T-helper 17 cell (primary cell): ENCODE measurements at regions not wholly inside any gene's neighbourhood (a gene's known extent, or its start where the extent isn't known, plus 50 kb on each side); places are given as distances from the start of the nearest gene placed in this dataset.

Experiments
- ATAC-seq: fragments of 150-1000 bp; cut with Tn5 transposase; 2 replicates; pipeline ENCODE4 v1.10.0; 2021; ENCODE audit warnings: mild to moderate bottlenecking, moderate library complexity
- DNase-seq, 3 donors: peaks; one replicate each; pipeline versions ENCODE4 v3.0.0 to v3.0.0-alpha.2; 2020 to 2021
- H3K9me3 ChIP-seq: one replicate; pipeline ENCODE4 v1.7.0; 2013; ENCODE audit warnings: low read length, mild to moderate bottlenecking; ENCODE audit not compliant: control insufficient read depth, poor library complexity, severe bottlenecking
- H3K27ac Mint-ChIP-seq: one replicate; pipeline ENCODE4 v1.8.0; 2022; ENCODE audit warnings: mild to moderate bottlenecking, moderate library complexity, mixed read lengths
- H3K27me3 Mint-ChIP-seq: one replicate; pipeline ENCODE4 v1.8.0; 2022; ENCODE audit warnings: mixed read lengths
- H3K36me3 Mint-ChIP-seq: one replicate; pipeline ENCODE4 v1.8.0; 2022; ENCODE audit warnings: low read depth, mixed read lengths
- H3K4me1 Mint-ChIP-seq: one replicate; pipeline ENCODE4 v1.8.0; 2022; ENCODE audit warnings: mild to moderate bottlenecking, mixed read lengths
- H3K4me3 Mint-ChIP-seq: one replicate; pipeline ENCODE4 v1.8.0; 2022; ENCODE audit warnings: mild to moderate bottlenecking, moderate library complexity, mixed read lengths

DNA sequence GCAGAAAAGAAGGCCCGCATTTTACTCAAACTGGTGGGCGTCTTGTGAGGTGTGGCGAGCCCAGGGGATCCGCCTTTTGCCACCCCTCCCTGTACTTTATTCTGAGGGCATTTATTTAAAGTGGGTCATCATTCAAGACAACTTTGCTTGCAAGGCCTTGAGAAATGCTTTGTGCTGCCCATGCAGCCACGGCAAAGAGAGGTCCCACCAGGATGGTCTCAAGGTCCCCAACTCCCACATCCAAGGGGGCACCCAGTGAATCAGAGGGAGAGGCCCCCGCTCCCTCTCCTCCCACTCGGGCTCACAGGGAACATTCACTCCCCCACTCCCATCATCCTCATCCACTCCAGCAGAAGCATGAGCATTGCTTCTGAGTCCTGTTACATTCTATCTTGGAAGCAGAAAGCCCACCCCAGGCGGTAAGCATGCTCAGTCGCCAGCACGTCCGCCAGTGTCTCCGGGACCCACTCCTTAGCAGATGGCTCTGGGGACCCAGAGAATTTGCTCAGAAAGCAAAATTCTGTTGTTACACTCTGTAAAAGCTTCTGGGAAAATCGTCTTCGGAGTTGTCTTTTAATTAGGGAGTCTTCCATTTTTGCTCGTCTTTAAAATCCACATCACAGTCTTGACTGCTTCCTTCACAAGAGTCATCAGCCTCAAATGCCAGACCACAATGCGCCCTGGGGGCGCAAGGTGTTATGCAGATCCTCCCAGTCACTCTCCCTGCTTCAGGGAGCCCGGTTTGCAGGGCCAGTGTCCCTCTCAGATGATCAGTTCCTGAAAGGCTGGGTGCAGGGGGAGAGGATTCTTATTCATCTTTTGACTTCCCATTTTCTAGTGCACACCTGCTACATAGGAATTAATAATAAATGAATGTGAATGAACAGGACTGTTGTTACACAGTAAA, 99.4 kb upstream of the NCK2 start:
- Mint-ChIP-seq H3K27ac (no peak overlapping the region), H3K27me3 (peaks cover 21% of the 10 kb centered on the region), H3K36me3 (peaks cover 3% of the 10 kb centered on the region)

DNA sequence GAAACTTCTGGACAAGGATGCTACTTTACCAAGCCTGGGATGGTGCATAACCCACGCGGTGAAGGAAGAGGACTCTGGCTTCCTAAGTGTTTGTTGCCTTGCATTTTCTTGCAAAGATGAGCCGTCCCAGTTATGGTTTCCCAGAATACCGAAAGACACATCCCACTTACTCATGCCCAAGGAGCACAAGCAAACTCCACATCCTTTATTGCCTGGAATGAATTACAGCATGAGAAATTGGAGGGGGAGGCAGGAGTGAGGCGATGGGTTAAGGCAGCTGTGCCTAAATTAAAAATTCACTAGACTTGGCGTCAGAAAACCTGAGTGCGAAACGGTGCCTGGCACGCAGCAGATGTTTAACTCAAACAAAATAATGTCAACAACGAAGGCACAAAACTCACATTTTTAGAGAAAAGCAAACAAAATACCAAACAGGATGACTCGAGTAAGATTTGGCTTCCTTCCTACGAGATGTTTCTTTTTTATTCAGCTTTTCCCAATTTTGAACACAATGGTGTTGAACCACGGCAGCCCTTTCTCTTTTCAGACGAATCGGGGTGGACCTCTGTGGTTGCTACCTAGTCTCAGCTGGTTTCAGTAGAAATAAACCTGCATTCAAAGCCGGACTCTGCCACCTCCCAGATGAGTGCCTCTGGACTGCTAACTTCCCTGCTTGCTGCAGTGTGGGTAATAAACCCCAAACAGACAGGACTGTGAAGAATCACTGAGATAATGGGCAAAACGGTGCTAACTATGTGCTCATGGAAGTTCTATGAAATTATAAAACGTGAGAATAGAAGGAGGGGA, 100.3 kb upstream of the NCK2 start:
- Mint-ChIP-seq H3K27me3 (peaks cover 21% of the 10 kb centered on the region), H3K4me1 (no peaks in the 10 kb centered on the region), H3K27ac (no peak overlapping the region), H3K36me3 (peaks cover 3% of the 10 kb centered on the region), H3K4me3 (no peak overlapping the region)
- DNase-seq (no peak), ATAC-seq (no peak)
- H3K9me3 ChIP-seq, result no peaks in the 10 kb centered on the region

More for the DNA sequence above, 99.4 kb upstream of the NCK2 start:
- no peaks in the 10 kb centered on the region for H3K4me1 Mint-ChIP-seq
- no peaks in the 10 kb centered on the region for H3K9me3 ChIP-seq
- H3K4me3 Mint-ChIP-seq, result no peak overlapping the region
- DNase-seq (no peak), ATAC-seq (no peak)

- Mint-ChIP-seq H3K27me3 (peaks cover 21% of the 10 kb centered on the region), H3K4me1 (no peaks in the 10 kb centered on the region), H3K36me3 (peaks cover 3% of the 10 kb centered on the region), H3K4me3 (no peak overlapping the region), H3K27ac (no peak overlapping the region)
- ATAC-seq (no peak), DNase-seq (no peak)
- H3K9me3 ChIP-seq, result no peaks in the 10 kb centered on the region
Observed at GRCh38 chr2:105643405-105644173, 101.1 kb upstream of the NCK2 start.

DNA sequence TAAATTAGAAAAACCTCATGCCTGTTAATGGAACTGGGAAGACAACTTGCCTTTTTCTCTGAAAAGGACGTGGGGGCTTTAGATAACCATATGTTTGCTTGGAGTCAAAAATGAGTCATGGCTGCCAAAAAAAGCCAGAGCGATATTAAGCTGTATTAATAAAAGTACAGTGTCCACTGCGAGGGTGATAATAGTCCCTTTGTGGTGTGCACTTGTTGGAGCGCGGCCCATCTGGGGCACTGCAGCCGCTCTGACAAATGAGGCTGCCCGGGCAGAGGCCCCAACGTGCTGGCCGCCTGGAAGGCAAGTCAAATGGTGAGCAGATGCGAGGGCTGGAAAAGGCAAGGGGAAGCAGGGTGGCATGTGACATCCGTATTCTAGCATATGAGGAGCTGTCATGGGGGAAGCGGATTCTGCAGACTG, 103.3 kb upstream of the NCK2 start:
- H3K4me3 Mint-ChIP-seq, result no peak overlapping the region
- ATAC-seq (no peak), DNase-seq (no peak)
- H3K36me3 Mint-ChIP-seq, result peaks cover 3% of the 10 kb centered on the region
- no peaks in the 10 kb centered on the region for H3K9me3 ChIP-seq
- H3K27me3 Mint-ChIP-seq, result peaks cover 15% of the 10 kb centered on the region
- no peak overlapping the region for H3K27ac Mint-ChIP-seq
- no peaks in the 10 kb centered on the region for H3K4me1 Mint-ChIP-seq

GRCh38 chr2:105640246-105640645, 104.5 kb upstream of the NCK2 start:
- H3K9me3 ChIP-seq, result no peaks in the 10 kb centered on the region
- Mint-ChIP-seq H3K4me3 (no peak overlapping the region), H3K36me3 (peaks cover 3% of the 10 kb centered on the region), H3K27me3 (peaks cover 9% of the 10 kb centered on the region), H3K27ac (no peak overlapping the region), H3K4me1 (no peaks in the 10 kb centered on the region)
- ATAC-seq, result no peak
- DNase-seq, result no peak

- Mint-ChIP-seq H3K4me1 (no peaks in the 10 kb centered on the region), H3K27ac (no peak overlapping the region), H3K4me3 (no peak overlapping the region), H3K36me3 (peaks cover 4% of the 10 kb centered on the region), H3K27me3 (peaks cover 10% of the 10 kb centered on the region)
- DNase-seq (no peak), ATAC-seq (no peak)
- no peaks in the 10 kb centered on the region for H3K9me3 ChIP-seq
Observed at GRCh38 chr2:105636109-105636740, 108.5 kb upstream of the NCK2 start.

DNA sequence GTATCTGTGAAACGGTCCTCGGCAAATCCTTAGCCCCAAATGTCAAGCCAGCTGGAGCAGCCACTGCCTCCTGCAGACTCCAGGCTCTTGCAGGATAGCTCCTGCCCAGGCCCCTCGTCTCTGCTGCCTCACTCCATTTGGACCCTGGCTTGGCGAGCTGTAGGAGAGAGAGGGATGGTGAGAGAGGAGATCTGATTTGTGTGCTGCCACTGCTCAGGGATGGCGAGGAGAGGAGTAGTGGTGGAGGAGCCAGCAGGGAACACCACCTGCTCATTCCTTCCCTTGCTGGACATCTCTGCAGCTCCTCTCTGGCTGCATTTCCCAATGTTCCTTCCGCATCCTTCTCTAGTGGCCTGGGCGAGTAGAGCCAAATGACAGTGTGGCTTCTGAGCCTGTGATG, 109.1 kb upstream of the NCK2 start:
- Mint-ChIP-seq H3K4me1 (no peaks in the 10 kb centered on the region), H3K4me3 (no peak overlapping the region), H3K27me3 (peaks cover 10% of the 10 kb centered on the region), H3K36me3 (peaks cover 4% of the 10 kb centered on the region), H3K27ac (no peak overlapping the region)
- no peaks in the 10 kb centered on the region for H3K9me3 ChIP-seq
- DNase-seq (no peak), ATAC-seq (no peak)

GRCh38 chr2:105634198-105634597, 110.5 kb upstream of the NCK2 start:
- peaks cover 10% of the 10 kb centered on the region for H3K27me3 Mint-ChIP-seq
- H3K4me3 Mint-ChIP-seq, result no peak overlapping the region
- no peak overlapping the region for H3K27ac Mint-ChIP-seq
- peaks cover 2% of the 10 kb centered on the region for H3K36me3 Mint-ChIP-seq
- ATAC-seq (no peak), DNase-seq (no peak)
- H3K4me1 Mint-ChIP-seq, result no peaks in the 10 kb centered on the region
- no peaks in the 10 kb centered on the region for H3K9me3 ChIP-seq

DNA sequence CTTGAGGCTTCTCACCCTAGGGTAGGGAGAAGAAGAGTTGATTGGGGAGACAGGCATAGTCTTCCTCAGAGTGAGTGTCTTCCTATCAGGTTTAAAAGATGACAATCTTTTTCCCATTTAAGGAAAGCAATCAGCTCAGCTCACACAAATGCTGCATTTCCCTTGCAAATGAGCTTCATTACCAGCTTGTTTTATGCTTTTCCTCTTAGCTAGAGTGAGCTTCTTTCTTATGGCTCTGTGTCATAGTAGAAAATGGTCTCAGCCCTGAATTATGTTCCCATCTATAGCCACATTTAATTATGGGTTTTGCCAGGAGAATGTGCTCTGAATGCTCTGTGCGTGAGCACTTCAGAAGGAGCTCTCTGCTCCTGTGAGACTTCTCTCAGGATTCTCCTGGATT, 112.8 kb upstream of the NCK2 start:
- Mint-ChIP-seq H3K4me3 (no peak overlapping the region), H3K27ac (no peak overlapping the region), H3K27me3 (peaks cover 8% of the 10 kb centered on the region), H3K4me1 (no peaks in the 10 kb centered on the region), H3K36me3 (peaks cover 4% of the 10 kb centered on the region)
- ATAC-seq (no peak), DNase-seq (no peak)
- H3K9me3 ChIP-seq, result no peaks in the 10 kb centered on the region

GRCh38 chr2:105631011-105631410, 113.7 kb upstream of the NCK2 start:
- H3K27ac Mint-ChIP-seq, result no peak overlapping the region
- H3K36me3 Mint-ChIP-seq, result peaks cover 4% of the 10 kb centered on the region
- H3K4me1 Mint-ChIP-seq, result no peaks in the 10 kb centered on the region
- DNase-seq, result no peak
- H3K9me3 ChIP-seq, result no peaks in the 10 kb centered on the region
- H3K4me3 Mint-ChIP-seq, result no peak overlapping the region
- ATAC-seq, result no peak
- peaks cover 13% of the 10 kb centered on the region for H3K27me3 Mint-ChIP-seq

DNA sequence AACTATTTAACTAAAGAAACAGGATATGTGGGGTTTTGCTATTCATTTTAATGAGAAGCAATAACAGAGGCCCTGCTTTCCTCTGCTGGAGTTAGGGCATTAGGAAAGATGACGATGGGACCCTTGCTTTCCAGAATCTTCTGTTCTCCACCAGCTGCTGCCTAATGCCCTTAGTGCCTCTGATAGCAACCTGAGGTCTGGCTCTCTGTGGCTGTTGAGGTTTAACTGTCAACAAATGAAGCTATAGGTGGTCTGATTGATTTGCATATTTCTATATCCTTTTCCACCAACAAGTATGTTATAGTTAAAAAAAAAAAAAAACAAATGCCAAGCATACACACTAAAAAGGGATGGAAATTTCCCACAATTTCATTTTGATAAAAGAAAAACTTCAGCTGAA, 115.1 kb upstream of the NCK2 start:
- H3K4me1 Mint-ChIP-seq, result no peaks in the 10 kb centered on the region
- no peak overlapping the region for H3K27ac Mint-ChIP-seq
- H3K27me3 Mint-ChIP-seq, result peaks cover 20% of the 10 kb centered on the region
- no peaks in the 10 kb centered on the region for H3K9me3 ChIP-seq
- DNase-seq (no peak), ATAC-seq (no peak)
- H3K4me3 Mint-ChIP-seq, result no peak overlapping the region
- peaks cover 4% of the 10 kb centered on the region for H3K36me3 Mint-ChIP-seq

GRCh38 chr2:105627534-105627933, 117.2 kb upstream of the NCK2 start:
- Mint-ChIP-seq H3K4me1 (no peaks in the 10 kb centered on the region), H3K4me3 (no peak overlapping the region), H3K36me3 (peaks cover 2% of the 10 kb centered on the region), H3K27me3 (peaks cover 16% of the 10 kb centered on the region), H3K27ac (no peak overlapping the region)
- no peaks in the 10 kb centered on the region for H3K9me3 ChIP-seq
- DNase-seq, result no peak
- no peak for ATAC-seq

DNA sequence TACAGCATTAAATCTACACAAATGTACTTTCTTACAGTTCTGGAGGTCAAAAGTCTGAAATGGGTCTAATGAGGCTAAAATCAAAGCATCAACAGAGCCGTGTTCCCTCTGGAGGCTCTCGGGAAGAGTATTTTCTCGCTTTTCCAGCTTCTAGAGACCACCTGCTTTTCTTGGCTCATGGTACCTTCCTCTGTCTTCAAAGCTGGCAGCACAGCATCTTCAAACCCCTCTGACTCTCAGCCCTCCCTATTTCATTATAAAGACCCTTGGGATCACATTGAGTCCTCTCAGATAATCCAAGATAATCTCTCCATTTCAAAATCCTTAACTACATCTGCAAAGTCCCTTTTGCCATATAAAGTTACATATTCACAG, 117.8 kb upstream of the NCK2 start:
- ATAC-seq (no peak), DNase-seq (no peak)
- Mint-ChIP-seq H3K27ac (no peak overlapping the region), H3K4me1 (no peaks in the 10 kb centered on the region), H3K36me3 (peaks cover 2% of the 10 kb centered on the region), H3K4me3 (no peak overlapping the region), H3K27me3 (peaks cover 19% of the 10 kb centered on the region)
- no peaks in the 10 kb centered on the region for H3K9me3 ChIP-seq
